Body of pancreas (tissue), 4 donors: ENCODE measurements at regions not wholly inside any gene's neighbourhood (a gene's known extent, or its start where the extent isn't known, plus 50 kb on each side); places are given as distances from the start of the nearest gene placed in this dataset.

Experiments used
- POLR2A ChIP-seq, 3 donors: fragments of 450-650 bp; IDR thresholded peaks; one replicate each; pipeline ENCODE4 v1.6.1; 2016; ENCODE audit warnings: antibody characterized with exemption in 3 of 3, mild to moderate bottlenecking in 2 of 3
- TF ChIP-seq, protein P1 (sequence below), 7 experiments: fragments of 450-650 bp in 4 of 7; fragments of 200-600 bp in 3 of 7; sonication (generic) in 3 of 7; IDR thresholded peaks; one replicate each; pipeline ENCODE4 v1.5.1; 2016 to 2019; ENCODE audit warnings: antibody characterized with exemption in 7 of 7

DNA sequence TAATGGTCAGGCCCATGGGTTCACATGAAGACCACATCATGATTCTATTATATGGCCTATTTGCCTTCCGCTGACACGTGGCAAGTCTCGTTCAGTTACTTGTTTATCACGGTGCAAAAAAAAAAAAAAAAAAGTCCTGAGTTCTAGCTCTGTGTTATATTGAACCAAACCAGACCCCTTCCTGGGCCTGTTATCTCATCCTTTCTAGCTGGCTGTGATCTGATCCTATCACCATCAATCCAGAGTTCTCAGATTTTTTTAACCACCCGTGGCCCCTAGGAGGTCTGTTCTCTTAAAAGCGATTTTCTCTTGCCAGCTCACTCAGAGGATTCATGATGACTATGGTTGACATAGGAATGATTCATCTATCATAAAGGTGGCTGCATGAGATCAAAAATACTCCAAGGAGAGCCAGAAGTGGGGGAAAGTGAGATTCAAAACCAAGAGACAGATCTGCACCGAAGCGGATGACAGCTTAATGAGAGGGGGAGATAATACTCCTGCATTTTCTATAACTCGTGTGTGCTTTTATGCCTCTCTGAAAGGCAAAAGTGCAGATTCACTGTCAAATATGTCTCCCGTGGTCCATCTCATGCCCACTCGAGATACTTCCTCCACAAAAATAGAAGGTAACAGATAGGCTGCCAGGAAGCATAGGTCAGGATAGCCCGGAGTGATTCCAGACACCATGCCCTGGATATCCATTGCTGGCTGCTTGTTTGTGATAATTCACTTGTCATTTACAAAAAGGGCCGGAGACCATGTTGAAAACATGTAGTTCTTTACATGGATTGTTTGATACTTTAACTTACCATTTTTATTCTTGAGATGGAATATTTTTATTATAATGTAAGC is 505.7 kb upstream of the KLHL29 start:
- TF ChIP-seq, protein P1, sequence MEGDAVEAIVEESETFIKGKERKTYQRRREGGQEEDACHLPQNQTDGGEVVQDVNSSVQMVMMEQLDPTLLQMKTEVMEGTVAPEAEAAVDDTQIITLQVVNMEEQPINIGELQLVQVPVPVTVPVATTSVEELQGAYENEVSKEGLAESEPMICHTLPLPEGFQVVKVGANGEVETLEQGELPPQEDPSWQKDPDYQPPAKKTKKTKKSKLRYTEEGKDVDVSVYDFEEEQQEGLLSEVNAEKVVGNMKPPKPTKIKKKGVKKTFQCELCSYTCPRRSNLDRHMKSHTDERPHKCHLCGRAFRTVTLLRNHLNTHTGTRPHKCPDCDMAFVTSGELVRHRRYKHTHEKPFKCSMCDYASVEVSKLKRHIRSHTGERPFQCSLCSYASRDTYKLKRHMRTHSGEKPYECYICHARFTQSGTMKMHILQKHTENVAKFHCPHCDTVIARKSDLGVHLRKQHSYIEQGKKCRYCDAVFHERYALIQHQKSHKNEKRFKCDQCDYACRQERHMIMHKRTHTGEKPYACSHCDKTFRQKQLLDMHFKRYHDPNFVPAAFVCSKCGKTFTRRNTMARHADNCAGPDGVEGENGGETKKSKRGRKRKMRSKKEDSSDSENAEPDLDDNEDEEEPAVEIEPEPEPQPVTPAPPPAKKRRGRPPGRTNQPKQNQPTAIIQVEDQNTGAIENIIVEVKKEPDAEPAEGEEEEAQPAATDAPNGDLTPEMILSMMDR (IDR thresholded peaks at IDR 0.05) = no peak
- no peak for TF ChIP-seq POLR2A (IDR thresholded peaks at IDR 0.05)
